ENCODE measurements at regions not wholly inside any gene's neighbourhood (a gene's known extent, or its start where the extent isn't known, plus 50 kb on each side); places are given as distances from the start of the nearest gene placed in this dataset.
A peak's percentile ranks its signal among the peaks of the same experiment; 100 is the strongest.

DNA sequence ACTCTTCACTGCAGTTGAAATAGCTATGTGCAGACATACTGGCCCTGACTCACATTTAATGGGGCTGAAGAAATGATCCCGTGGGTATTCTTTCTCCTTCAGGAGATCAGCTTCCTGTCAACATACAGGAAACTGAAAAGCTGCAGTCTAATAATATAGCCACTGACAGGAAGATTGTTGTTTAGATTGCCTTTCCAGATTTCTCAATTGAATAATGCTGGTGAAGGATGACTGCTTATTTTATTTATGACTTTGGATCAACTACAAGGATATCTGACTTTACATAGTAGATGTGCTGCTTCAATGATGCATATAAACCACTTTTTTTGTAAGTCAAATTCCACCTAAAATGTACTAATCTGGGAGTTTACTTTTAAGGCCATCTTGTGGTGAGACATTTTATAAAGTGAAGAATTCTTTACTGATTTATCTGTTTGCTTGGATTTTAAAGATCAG, 93.4 kb upstream of the MAP4K3 start:
- TF ChIP-seq, protein P1, sequence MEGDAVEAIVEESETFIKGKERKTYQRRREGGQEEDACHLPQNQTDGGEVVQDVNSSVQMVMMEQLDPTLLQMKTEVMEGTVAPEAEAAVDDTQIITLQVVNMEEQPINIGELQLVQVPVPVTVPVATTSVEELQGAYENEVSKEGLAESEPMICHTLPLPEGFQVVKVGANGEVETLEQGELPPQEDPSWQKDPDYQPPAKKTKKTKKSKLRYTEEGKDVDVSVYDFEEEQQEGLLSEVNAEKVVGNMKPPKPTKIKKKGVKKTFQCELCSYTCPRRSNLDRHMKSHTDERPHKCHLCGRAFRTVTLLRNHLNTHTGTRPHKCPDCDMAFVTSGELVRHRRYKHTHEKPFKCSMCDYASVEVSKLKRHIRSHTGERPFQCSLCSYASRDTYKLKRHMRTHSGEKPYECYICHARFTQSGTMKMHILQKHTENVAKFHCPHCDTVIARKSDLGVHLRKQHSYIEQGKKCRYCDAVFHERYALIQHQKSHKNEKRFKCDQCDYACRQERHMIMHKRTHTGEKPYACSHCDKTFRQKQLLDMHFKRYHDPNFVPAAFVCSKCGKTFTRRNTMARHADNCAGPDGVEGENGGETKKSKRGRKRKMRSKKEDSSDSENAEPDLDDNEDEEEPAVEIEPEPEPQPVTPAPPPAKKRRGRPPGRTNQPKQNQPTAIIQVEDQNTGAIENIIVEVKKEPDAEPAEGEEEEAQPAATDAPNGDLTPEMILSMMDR (IDR thresholded peaks at IDR 0.05; ENCODE audit: low read depth, low read length): no peak
- peak; percentile 74 to 95 for DNase-seq (ENCODE audit: low read depth in 2 of 2)
- H3K4me3 ChIP-seq (replicated peaks in 1 of 2; ENCODE audit: low read depth in 2 of 2, low read length in 2 of 2): no peak overlapping the region

- TF ChIP-seq, protein P1 (IDR thresholded peaks at IDR 0.05; ENCODE audit: low read depth, low read length): no peak
- no peak overlapping the region for H3K4me3 ChIP-seq (replicated peaks in 1 of 2; ENCODE audit: low read depth in 2 of 2, low read length in 2 of 2)
- no peak for DNase-seq (ENCODE audit: low read depth in 2 of 2)
Observed at GRCh38 chr2:39531220-39531777, 94.2 kb upstream of the MAP4K3 start.

DNA sequence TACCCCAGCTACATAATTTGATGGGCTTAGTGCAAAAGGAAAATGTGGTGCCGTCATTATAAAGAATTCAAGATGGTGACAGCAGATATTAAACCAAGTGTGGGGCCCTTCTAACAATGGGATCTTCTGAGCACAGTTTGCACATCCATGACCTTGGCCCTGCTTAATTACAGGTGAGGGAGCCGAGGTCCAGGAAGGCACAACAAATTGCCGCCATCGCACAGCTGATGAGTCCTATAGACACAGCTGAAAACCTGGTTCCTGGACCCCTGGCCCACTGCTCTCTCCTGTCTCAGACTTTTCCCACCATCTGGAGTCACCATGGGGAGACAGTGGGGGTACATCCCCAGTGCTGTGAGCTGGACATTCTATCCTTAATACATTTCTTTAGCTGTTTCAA, 95.8 kb upstream of the MAP4K3 start:
- TF ChIP-seq, protein P1 (IDR thresholded peaks at IDR 0.05; ENCODE audit: low read depth, low read length): no peak
- no peak overlapping the region for H3K4me3 ChIP-seq (replicated peaks in 1 of 2; ENCODE audit: low read depth in 2 of 2, low read length in 2 of 2)
- DNase-seq (ENCODE audit: low read depth in 2 of 2): no peak

- H3K4me3 ChIP-seq (replicated peaks in 1 of 2; ENCODE audit: low read depth in 2 of 2, low read length in 2 of 2): no peak overlapping the region
- DNase-seq (ENCODE audit: low read depth in 2 of 2): peak in 1 of 2 donors; percentile 41
- TF ChIP-seq, protein P1 (IDR thresholded peaks at IDR 0.05; ENCODE audit: low read depth, low read length): no peak
Observed at GRCh38 chr2:39534095-39534711, 97.1 kb upstream of the MAP4K3 start.

GRCh38 chr2:39535636-39536185, 98.6 kb upstream of the MAP4K3 start:
- no peak for DNase-seq (ENCODE audit: low read depth in 2 of 2)
- H3K4me3 ChIP-seq (replicated peaks in 1 of 2; ENCODE audit: low read depth in 2 of 2, low read length in 2 of 2): no peak overlapping the region
- TF ChIP-seq, protein P1 (IDR thresholded peaks at IDR 0.05; ENCODE audit: low read depth, low read length): no peak

GRCh38 chr2:39537150-39537549, 100.1 kb upstream of the MAP4K3 start:
- DNase-seq (ENCODE audit: low read depth in 2 of 2): no peak
- H3K4me3 ChIP-seq (replicated peaks in 1 of 2; ENCODE audit: low read depth in 2 of 2, low read length in 2 of 2): no peak overlapping the region
- TF ChIP-seq, protein P1 (IDR thresholded peaks at IDR 0.05; ENCODE audit: low read depth, low read length): no peak

All from cardiac fibroblast (primary cell).